HG03103 (cell line): ENCODE measurements at regions not wholly inside any gene's neighbourhood (a gene's known extent, or its start where the extent isn't known, plus 50 kb on each side); places are given as distances from the start of the nearest gene placed in this dataset.
A peak's percentile ranks its signal among the peaks of the same experiment; 100 is the strongest.

Experiments
- ATAC-seq: cut with Tn5 transposase; IDR thresholded peaks from one replicate; pipeline ENCODE4 v1.9.1; 2021; ENCODE audit warnings: low read depth; ENCODE audit not compliant: unreplicated experiment

DNA sequence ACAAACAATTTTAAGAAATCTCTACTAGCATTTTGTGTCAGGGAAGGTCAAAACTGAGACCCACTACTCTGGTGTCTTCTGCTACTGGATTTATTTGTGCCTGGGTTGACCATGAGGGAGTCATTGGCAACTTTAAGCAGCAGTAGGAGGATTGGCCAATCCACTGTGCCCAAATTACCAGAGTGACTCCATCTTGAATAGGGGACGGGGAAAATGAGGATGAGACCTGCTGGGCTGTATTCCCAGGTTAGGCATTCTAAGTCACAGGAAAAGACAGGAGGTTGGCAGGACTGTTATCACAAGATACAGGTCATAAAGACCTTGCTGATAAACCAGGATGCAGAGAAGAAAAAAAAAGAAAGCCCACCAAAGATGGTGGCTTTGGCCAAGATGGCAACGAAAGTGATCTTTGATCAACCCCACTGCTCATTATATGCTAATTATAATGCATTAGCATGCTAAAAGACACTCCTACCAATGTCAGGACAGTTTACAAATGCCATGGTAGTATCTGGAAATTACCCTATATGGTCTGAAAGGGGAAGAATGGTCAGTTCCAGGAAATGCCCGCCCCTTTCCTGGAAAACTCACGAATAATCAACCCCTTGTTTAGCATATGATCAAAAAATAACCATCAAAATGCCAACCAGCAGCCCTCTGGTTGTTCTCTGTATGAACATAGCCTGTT, 200.9 kb downstream of the LTN1 start:
- ATAC-seq = no peak

DNA sequence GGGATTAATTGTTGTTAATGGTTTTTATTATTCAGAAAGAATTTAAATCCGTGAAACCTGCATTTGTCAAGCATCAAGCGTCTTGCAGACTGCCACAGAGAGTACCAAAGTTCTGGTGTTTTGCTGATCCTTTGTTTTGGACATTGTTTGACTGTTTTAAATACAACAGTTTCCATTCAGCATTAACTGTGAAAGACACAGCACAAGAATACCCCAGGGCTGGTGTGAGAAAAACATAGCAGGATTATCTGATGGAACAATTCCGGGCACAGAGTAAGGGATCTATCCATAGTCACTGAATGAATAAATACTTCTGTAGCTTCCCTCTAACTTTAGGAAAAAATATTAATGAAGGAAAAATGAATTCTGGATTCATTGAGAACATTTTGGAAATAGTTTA, 202.3 kb downstream of the LTN1 start:
- ATAC-seq = no peak

DNA sequence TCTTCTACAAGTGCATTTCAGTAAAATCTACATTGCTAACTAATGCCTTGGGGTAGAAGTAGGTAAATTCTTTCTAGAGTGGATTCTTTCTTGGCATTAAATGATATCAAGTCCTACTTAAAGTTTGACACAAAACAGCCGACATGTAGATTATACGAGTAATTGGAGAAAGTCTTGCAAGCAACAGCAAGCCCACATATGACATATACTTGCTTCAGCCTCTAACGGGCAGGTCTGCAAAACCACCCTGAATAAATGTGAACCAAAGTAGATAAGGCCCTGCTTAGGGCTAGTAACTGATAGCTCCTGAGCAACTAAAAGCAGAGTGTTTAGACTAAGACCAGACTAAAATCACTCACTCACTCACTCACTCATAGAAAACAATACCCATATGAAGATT, 203.2 kb downstream of the LTN1 start:
- no peak for ATAC-seq

DNA sequence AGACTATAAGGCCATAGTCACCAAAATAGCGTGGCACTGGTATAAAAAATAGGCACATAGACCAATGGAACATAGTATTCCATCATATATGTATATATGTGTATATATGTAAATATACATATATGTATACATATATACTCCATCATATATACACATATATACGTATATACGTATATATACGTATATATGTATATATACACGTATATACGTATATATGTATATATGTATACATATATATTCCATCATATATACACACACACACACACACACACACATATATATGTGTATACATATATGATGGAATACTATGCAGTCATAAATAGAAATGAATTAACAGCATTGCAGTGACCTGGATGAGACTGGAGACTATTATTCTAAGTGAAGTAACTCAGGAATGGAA, 204.6 kb downstream of the LTN1 start:
- no peak for ATAC-seq

DNA sequence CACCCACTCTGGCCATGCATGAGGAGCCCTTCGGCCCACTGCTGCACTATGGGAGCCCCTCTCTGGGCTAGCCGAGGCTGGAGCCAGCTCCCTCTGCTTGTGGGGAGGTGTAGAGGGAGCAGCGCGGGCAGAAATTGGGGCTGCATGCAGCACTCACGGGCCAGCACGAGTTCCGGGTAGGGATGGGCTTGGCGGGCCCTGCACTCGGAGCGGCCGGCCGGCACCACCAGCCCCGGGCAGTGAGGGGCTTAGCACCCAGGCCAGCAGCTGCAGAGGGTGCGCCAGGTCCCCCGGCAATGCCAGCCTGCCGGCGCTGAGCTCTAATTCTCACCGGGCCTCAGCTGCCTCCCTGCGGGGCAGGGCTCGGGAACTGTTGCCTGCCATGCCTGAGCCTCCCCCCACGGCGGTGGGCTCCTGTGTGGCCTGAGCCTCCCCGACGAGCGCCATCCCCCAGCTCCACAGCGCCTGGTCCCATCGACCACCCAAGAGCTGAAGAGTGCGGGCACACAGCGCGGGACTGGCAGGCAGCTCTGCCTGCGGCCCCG, 209.0 kb downstream of the LTN1 start:
- ATAC-seq = no peak

DNA sequence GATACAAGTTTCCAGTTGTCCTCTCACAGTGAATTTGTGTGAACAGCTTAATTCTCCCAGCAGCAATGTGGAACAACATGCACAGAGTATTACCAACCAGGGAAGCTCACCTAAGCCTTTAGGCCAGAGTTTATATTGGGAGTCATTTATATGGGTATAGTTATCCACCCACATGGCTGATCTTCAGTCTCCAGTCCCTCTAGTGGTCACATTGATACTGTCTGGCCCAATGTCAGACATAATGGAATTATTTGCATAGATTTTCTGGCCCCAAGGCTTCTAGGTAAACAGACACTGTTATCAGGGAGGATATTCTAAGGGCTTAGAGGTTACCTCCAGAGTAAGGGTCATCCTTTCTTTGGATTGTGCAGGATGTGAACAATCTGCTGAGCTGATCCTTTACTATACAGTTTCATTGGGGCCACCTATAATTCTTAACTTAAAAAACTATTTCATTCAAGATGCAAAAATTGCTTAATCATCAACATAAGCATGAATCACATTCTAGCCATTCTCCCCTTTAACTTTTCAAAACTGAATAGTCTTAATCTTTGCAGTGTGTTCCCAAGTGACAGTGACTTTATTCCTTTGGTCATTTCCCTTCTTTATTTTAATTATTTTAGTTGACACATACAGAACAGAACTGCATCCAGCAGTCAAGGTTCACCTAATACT, 210.9 kb downstream of the LTN1 start:
- peak; percentile 70 for ATAC-seq

DNA sequence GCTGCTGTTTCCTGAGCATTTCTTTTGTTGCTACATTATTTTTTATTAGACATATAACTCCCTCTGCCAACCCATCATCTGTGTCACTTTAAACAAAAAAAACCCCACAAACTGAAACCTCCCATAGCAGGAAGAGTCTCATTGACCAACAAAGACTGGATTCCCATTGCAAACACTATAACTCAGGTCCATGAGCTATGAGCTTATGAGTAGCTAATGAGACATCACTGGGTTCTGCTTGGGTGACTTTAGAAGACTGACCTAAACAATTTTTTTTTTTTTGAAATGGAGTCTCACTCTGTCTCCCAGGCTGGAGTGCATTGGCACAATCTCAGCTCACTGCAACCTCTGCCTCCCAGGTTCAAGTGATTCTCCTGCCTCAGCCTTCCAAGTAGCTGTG, 212.8 kb downstream of the LTN1 start:
- no peak for ATAC-seq

DNA sequence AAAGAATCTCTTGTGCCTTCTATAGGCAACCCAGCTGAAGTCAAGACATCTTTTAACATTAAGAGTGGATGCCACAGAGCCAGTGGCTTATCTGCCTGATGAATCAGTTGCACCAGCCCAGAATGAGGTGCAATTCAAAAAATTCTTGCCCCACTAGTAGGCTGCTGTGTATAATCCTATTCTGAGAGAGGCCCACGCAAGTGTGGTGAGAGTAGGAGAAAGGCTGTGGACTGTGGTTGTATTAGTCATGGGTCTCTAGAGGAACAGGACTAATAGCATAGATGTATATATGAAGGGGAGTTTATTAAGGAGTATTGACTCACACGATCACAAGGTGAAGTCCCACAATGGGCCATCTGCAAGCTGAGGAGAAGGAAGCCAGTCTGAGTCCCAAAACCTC, 216.4 kb downstream of the LTN1 start:
- no peak for ATAC-seq

DNA sequence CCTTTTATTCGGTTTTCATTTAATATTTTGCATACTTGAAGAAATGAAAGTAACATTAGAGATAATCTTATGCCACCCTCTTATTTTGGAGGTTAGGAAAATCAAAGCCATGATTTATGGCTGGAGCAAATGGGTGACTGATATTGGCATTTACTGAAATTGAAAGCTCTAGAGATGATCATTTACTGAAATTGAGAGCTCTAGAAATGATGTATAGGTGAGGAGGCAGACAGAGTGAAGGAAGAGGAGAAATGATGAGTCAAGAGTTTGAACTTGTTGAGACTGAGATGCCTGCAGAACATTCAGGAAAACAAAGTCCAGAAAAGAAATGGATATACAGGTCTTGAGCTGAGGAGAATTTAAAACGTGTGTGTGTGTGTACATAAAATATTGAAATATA, 217.6 kb downstream of the LTN1 start:
- ATAC-seq = no peak

DNA sequence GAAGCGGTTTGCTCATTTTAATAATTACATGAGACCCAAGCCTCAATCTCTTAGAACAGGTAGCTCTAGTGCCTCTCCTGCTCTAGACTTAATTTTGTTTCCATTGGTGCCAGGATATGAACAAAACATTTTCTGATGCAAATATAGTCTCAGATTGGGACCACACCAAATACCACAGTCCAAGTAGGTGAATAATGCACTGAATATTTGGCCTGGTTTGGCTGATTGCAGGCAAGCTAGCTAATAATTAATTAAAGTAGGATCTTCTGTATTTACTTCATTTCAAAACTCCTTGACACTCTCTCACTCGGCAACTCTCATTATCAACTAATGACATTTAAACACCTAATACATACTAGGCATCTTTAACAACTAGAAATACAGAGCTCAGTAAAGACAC, 219.6 kb downstream of the LTN1 start:
- no peak for ATAC-seq

DNA sequence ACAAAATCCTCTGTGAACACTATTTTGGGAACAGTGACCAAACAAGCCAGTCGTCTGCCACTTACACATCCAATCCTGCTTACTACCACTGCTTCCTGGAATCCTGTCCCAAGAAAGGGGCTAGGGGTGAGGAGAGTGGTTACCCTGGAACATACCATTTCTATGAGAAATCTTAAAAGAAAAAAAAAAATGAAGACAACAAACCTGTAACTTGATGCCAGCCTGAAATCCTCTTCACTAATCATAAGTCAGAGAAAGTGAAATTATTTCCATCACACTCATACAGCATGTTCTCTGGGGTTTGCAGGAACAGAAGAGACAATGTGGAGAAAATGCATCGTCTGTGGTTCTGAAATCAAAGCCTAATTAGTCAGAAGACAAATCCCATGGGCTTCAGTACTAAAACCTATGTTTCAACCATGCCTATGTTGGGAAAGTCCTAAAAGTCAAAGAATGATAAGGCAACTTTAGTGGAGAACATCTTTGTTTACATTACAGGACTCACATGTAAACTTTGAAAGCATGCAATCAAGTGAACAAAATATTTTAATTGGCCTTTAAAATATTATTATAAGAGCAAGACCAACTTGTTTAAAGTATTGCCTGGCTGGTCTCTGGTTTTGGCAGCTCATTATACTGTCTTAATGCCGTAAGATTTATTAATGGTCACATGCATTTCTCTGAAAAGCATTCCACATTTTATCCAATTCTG, 220.7 kb downstream of the LTN1 start:
- ATAC-seq = no peak

DNA sequence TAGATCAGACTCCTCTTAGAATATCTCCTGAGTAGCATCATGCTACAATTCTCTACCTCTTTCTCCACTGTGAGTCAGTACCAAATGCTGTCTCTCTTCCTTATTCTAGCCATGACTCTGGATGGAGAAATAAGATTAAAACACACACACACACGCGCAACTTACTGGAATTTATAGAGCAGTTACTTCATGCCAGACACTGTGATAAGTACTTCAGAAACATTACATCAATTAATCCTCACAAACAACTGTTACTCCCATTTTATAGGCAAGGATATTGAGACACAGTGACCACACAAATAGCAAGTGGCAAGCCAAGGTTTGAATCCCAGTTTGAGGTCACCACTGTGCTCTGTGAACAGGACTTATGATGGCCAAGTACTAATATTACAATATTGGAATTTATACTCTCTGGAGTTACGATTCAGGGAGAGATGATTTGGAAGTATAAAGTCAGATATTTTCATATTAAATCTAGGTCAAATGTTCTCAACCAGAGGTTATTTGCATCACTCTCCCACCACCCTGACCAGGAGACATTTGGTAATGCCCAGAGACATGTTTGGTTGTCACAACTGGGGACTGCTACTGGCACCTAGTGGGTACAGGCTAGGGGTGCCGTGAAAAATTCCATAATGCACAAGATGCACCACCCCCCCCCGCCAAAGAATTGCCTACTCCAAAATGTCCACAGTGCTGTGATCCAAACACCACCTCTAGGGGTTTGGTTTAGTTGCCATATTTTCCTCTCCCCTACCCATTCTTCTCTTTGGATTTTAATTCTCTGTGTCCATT, 221.6 kb downstream of the LTN1 start:
- ATAC-seq = no peak

DNA sequence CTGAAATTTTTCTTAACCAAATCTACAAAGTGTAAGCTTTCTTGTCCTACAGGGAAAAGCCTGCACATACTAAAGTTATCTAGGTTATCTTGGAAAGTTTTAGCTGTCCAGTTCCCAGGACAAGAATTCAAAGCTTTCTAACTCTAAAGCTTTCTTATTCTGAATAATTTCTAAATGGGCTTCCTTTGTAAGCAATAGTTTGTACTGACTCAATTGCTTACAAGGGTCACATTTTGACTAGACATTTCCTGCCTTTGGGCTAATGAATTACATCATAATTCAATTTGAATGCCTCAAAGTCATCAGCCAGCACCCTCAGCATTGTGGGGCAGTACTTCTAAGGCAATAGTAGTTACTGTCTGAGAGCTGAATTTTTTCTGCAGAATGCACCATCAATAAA, 223.0 kb downstream of the LTN1 start:
- ATAC-seq = no peak

DNA sequence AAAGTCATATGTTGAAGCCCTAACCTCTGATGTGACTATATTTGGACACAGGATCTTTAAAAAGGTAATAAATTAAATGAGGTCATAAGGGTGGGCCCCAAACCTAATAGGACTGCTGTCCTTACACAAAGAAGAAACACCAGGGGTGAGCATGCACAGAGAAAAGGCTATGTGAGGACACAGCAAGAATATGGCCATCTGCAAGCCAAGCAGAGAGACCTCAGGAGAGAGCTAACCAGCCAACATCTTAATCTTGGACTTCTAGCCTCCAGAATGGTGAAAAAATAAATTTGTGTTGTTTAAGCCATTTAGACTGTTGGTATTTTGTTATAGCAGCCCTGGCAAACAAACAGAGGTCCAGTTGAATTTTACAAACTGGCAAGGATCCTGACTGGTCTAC, 223.9 kb downstream of the LTN1 start:
- ATAC-seq = no peak

DNA sequence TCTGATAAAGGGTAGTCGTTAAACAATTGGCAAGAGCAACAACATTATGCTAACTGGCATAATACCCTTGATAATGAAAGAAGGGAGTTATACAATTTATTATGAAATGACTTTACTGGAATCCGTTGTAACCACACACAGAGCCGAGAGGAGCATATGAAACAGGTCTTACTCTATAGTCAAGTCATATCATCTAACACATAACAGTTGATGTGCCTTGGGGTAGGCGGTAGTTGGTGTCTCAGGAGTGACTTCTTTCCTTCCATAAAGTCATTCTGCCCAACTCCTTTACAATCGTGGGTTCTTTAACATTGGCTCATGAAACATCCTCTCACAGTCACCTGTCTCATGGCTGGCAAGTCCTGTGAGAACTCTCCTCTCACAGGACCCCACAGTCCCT, 225.2 kb downstream of the LTN1 start:
- ATAC-seq = no peak

DNA sequence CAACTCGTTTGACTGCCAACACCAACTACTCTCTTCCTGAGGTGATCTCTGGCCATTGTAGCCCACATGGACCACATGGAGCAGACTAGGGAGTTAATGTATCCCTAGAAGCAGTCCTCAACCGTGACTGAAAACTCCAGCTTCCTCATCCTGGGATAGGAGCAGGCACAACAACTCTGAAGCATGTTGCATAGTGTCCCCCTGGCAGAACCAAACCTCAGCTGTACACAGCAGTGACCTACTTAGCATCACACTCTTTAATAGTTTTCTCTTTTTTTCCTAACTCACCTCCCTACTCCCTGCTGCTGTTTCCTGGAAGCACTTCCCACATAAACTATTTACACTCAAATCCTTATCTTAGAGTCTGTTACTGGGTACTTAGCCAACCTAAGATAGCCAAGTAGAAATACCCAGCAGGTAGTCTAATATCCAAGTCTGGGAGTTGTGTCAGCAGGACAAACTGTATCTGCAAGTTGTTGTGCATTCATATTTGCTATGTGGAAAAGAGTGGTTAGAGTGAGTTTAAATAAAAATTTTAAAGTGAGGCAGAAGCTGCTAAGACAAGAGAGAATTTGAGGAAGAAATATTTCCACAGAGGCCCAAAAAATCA, 228.8 kb downstream of the LTN1 start:
- ATAC-seq = no peak

DNA sequence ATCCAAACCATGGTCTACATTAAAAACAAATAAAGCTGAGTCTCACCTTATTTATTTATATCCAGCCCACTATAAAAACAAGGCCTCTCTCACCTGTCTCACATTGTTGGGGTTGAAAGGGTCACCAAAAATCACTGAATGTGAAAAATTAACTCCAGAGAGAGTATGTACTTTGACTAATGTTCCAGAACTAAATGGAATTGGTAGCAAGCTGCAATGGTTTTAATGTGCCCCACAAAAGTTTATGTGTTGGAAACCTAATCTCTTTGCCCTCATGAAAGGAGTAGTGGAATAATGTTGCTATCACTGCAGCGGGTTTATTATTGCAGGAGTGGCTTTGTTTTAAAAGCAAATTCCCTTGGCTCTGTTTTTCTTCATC, 230.3 kb downstream of the LTN1 start:
- no peak for ATAC-seq

DNA sequence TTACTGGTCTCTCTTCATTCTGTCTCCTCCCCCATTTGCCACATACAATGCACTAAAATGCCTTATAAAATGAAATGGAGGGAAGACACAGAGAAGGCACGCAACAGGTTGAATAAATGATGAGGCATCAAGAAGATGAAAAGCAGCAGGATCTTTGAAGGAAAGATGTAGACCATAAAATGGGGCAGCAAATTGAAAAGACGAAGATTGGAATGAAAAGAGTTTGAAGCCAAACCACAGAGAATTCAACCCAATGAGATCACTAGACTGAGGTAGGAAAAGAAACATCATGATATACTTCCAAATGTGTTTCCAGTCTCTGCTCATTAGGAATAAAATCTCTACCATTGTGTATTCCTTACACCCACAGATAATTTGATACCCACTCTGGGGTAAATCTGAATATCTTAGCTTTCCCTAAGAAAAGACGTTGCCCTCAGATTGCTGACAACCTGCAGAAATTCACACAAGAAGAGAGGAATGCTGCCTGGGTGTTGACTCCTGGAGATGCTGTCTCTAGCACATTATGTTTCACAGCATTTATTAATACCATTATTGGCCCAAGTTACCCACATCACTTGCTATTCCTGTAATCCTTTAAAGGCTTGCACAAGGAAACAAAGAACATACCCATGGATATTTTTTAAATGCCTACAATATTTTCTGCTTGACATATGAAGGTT, 230.9 kb downstream of the LTN1 start:
- no peak for ATAC-seq

DNA sequence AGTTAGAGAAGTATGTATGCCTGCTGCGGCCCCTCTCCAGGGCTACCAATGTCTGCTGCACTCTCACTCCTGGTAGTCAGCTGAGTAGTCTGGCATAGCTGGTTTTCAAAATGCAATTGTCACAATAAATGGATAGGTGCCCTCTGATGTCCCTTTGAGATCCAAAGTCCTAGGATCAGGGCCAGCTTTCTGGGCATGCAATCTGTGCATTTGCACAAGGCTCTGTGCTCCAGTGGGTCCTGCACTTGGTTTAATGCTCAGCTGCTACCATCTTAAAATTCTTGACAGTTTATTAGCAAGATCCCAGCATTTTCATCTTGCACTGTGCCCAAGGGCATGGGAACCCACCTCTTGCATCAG, 233.8 kb downstream of the LTN1 start:
- ATAC-seq = no peak
